GM19455 (cell line): ENCODE measurements at regions not wholly inside any gene's neighbourhood (a gene's known extent, or its start where the extent isn't known, plus 50 kb on each side); places are given as distances from the start of the nearest gene placed in this dataset.
"Not testable (repeated sequence)": the region's sequence is repeated elsewhere in the genome, so short reads cannot be mapped to it uniquely, and the experiment has no call there.

Experiments used
- ATAC-seq: cut with Tn5 transposase; IDR thresholded peaks from one replicate; pipeline ENCODE4 v1.9.1; 2021; ENCODE audit not compliant: unreplicated experiment

DNA sequence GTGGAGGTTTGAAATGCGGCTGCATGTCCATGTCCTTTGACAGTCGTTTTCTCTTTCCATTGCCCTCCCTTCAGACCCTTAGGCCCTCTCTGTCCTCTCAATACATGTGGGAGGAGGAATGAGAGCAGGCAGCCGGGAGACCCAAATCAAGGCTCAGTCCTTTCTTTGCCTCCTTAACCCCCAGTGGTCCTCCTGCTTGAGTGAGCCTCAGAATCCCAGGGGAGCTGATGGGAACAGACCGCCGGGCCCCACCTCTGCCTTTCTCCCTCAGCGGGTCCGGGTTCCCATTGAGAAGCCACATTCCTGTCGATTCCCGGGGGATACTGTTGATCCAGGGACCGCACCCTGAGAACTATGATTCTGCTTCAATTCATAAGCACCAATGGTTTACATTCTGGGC is 77.9 kb upstream of the RFLNA start:
- no peak for ATAC-seq

DNA sequence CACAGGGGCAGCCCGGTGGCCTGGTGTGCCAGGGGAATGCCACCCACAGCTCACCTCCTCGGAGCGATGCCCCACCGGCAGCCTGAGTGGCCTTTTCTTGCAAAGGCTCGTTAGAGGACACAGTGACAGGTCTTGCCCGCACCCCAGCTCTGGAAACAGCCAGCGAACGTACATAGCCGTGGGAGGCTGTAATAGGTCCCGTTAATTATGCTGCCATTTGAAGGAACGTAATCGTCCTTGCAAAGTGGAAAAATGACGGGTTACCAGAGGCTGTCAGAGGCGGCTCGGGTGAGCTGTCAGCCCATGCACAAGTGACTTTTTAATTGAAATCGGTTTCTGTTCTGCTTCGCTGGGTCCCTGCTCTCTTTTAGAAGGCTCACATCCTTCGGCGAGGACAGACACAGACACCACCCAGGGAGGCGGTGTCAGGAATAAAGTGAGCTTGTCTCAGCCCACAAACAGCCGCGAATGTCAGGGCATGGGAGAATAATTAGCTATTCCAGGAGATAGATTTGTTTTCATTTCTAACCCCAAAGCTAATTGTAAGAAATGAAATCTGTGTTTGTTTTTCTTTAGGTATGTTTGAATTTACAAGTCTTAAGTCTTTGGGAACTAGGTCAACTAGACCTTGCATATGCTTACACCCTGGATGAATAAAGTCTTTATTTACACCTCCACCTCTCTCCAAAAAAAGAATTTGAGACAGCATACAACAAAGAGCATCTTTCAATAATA is 77.2 kb upstream of the RFLNA start:
- ATAC-seq, result no peak

DNA sequence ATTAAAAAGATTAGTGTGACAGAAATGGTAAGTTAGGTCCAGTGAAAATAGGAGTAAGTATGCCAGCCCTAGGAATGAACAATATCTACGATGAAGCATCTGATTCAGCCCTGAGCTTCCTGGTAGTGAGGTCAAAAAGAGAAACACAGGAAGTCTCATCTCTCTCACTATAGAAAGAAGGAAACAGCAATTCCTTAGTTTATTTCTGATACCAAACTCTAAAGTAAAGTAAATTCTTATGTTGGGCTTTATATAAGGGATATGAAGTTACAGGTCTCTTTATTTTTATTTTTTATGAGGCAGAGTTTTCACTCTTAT is 76.7 kb upstream of the RFLNA start:
- no peak for ATAC-seq

DNA sequence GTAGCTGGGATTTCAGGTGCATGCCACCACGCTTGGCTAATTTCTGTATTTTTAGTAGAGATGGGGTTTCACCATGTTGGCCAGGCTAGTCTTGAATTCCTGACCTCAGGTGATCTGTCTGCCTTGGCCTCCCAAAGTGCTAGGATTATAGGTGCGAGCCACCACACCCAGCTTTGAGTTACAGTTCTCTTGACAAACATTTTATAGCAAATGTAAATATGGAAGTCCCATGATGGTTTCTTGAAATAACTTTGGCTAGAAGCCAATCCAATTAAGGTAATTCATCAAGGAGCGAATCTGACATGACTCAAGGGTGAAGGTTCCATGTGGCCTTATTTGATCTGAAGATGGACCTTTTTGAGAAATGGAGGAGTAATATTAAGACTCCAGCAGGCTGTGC is 76.2 kb upstream of the RFLNA start:
- not testable (repeated sequence) for ATAC-seq

DNA sequence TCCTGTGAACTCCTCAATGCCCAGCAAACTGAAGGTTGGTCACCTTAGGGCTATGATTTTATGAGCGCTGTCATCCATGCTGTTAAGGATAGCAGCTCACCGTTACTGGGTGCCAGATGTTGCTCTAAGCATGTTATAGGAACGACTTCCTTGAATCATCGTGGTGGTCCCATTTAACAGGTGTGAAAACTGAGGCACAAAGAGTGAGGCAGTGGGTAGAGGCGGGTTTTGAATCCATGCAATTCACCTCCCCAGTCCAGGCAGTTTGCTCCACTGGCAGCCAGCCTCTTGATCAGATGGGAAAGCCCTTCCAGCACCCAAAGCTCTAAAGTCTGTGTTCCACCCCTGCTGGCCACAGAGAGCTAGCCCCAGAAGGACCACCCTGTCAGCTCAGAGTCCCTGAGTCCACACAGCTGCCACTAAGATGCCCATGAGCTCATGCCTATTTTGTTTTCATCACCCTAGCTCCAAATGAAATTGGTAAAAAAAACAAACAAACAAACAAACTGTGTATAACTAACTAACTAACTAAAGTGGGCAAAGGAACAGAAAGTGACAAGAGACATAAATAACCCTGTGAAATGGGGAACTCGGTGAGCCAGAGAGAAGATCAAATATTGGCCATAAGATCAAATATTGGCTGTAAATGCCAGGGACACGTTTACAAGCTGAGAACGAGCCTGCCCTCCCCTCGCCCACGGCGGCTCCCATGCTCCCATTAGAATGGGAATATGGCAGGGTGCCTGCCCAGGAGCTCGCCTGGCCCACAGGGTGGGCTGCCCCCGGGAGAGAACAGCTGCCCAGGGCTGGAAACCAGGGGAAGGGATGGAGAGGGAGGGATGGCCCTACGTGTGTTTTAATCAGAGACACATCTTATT is 72.3 kb upstream of the RFLNA start:
- ATAC-seq, result no peak

DNA sequence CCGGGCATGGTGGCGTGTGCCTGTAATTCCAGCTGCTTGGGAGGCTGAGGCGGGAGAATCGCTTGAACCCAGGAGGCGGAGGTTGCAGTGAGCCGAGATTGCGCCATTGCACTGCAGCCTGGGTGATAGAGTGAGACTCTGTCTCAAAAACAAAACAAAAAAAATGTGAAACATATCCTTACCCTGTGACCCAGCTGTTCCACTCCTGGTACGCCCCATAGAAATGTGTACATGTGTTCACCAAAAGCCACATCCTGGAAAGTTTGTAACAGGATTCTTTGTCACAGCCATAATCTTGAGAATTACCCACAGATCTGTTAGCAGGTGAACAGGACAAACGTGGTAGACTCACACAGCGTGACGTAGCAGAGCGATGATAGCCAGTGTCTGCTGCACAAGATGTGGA is 71.2 kb upstream of the RFLNA start:
- not testable (repeated sequence) for ATAC-seq

DNA sequence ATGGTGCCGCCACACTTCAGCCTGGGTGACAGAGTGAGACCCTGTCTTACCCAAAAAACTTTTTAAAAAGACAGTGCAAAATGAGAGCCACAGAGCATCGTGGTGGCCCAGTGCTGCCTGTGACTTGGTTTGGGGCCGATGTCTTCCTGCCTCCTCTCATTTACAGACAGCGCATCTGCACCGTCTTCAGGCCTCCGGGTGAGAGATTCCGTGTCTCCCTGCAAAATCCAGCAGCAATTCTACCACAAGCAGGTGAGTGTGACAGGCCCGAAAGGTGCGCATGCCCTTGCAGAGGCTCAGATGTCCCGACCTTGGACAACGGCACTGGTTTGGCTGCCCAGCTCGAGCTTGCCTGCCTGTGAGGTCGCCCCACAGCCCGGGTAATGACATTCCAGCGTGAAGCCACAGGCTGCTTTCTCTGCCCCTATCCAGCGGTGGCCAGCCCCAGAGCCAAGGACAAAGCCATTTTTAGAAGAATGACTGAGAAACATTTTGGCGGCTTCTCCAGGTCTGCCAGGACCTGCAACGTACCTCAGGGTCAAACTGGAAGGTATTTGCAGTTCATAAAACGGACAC is 70.3 kb upstream of the RFLNA start:
- ATAC-seq, result no peak

DNA sequence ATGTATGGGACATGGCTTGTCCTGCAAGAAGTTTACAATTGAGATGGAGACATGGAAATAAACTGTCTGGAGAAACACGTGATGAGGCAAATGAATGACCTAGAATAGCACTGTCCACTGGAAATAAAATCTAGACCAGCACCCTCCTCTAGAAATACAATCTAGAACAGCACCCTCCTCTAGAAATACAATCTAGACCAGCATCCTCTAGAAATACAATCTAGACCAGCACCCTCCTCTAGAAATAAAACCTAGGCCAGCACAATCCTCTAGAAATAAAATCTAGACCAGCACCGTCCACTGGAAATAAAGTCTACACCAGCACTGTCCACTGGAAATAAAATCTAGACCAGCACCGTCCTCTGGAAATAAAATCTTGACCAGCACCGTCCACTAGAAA is 69.2 kb upstream of the RFLNA start:
- ATAC-seq, result no peak

DNA sequence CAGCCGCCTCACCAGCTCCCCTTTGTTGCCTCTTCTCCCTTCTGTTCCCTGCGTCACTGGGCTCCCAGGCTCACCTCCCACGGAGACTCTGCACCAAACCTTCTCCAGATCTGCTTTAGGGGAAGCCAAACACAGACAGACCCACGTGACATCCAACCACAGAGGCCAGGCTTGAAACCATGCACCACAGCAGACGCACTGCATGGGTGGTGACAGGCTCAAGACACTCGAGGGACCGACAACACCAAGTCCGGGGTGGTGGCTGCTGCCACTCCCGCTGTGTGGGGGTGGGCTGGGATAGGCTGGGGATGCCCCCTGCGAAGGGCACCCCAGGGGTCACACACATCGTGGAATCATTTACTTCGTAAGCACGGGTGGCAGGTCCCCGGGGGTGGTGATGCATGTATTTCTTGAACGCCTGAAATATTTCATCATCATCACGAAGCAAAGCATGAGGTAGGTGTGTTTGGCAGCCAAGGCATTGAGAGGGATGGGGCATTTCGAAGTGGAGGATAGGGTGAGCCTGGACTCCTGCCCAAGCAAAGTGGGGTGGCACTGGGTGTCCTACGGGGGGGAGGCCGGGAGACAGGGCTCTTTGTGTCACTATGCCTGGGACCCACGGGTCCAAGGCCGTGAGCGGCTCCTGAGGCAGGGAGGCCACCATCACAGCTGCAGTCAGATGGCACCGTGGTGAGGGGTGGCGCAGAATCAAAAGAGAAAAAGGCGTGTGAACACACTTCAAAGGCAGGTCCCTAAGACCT is 66.8 kb upstream of the RFLNA start:
- ATAC-seq, result no peak

DNA sequence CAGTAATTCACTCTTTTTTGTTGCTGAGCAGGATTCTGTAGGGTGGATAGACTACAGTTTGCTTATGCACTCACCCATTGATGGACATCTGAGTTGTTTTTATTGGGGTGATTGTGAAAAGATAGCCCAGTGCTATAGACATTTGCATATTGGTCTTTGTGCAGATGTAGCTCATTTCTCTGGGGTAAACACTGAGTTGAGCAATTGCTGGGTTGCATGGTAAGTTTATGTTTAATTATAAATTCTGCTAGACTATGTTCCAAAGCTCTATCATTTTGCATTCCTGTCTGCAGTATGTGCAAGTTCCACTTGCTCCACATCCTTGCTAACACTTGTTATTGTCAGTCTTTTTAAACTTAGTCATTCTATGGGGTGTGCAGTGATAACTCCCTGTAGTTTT is 65.4 kb upstream of the RFLNA start:
- no peak for ATAC-seq

DNA sequence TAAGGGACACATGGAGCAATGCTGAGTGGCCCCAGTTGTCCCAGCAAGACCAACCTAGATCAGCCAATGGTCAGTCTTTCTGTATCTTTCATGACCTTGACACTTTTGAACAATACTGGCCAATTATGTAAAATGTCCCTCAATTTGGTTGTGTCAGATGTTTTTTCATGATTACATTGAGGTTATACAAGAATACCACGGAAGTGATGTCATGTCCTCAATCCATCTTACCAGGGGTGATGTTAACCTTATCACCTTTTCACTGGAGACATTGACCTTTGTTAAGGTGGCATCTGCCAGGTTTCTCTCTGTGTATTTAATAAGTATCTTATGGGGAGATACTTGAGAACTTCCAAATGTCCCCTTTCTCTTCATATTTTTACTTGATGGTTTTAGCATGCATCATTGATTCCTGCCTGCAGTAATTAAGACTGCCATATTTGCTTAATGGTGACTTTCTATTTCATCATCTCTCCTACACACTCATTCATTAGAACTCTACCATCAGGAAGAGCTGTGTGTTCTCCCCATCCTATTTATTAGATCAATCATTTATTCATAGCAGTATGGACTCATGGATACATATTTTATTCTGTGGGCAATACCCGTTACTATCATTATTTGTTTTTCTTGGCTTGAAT is 64.7 kb upstream of the RFLNA start:
- no peak for ATAC-seq

DNA sequence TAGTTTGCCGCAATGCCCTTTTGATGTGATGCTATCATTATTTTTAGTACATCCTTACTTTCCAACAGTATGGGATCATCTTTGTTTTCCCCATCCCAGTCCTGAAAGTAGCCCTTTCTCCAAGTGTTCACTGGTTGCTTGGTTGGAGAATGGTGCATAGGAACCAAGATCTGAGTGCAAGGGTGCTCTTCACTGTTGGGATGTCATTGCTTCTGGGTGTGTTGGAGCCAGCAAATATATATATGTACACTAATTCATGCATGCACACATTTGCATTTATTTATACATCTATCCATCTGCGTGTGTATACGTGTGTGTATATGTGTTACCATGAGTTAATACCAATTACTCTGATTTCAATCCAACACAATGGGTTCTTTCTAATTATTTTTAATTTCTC is 64.1 kb upstream of the RFLNA start:
- ATAC-seq, result no peak

DNA sequence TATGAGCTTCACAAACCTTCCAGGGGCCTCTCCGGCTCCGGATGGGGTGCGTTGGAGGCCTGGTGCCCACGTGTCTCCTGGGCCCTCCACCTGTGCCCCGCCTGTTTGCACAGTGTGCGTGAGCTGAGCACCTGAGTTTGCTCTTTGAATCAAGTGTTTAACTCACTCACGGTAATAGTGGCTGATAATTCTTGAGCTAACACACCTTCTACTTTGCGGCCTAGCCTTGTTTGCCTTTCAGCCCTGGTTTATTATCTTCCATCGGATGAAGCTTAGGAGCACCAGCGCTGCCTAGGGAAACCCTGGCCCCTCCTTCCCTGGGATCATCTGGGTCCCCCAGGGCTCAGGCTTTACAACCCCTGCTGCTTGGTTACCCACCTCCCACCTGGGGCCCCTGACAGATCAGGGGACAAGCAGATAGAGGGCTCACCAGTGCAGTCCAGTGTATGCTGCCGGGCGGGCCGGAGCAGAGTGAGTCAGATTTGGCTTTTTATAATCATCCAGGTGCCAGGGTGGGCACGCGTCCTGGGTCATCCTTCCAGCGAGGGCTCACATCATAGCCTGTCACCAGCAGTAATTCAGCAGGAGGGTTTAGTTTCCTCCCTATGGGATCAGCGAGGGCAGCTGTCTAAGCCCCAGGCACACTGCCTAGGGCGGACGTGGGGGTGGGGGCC is 62.8 kb upstream of the RFLNA start:
- no peak for ATAC-seq

DNA sequence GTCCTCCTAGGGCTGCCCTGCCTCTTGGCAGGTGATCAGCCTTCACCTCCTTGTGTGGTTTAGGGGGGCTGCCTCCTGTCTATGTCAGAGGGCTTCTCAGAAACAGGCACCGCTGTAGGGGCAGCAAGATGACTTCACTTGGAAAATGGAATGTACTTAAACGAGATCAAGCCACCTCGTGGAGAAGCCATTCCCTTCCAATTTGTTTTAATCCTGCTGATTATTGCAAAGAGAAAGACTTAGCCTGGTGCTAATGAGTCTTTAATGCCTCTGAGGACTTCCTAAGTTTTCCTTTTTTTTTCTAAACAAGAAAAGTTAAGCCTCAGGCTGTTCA is 62.3 kb upstream of the RFLNA start:
- no peak for ATAC-seq

DNA sequence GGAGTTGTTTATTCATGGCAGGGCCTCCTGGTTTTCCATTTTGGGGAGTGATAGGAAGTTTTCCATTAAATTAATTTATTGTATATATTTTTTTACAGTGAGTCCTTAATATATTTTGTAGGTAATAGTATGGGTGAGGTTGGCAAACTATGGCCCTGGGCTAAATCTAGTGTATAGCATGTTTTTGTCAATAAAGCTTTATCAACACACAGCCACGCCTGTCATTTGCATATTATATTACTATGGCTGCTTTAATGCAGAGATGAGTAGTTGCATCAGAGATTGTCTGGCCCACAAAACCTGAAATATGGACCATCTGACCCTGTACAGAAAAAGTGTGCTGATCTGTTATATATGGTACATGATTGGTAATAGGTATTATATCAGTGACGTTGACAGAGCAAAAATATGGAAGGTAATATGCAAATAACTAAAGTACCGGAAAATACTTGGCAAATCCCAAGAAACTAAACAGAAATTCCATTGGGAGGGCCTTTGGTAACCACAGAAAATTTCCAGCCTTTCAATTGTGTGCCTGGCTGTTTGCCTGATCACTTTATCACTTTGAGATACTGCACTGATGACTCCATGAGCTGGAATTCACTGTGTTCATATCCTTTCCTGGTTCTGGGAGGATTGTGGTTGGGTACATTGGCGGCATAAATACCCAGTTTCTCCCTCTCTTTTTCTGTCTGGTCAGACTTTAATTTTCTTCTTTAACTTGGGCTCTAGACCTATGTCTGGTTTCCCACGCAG is 61.7 kb upstream of the RFLNA start:
- ATAC-seq, result no peak

DNA sequence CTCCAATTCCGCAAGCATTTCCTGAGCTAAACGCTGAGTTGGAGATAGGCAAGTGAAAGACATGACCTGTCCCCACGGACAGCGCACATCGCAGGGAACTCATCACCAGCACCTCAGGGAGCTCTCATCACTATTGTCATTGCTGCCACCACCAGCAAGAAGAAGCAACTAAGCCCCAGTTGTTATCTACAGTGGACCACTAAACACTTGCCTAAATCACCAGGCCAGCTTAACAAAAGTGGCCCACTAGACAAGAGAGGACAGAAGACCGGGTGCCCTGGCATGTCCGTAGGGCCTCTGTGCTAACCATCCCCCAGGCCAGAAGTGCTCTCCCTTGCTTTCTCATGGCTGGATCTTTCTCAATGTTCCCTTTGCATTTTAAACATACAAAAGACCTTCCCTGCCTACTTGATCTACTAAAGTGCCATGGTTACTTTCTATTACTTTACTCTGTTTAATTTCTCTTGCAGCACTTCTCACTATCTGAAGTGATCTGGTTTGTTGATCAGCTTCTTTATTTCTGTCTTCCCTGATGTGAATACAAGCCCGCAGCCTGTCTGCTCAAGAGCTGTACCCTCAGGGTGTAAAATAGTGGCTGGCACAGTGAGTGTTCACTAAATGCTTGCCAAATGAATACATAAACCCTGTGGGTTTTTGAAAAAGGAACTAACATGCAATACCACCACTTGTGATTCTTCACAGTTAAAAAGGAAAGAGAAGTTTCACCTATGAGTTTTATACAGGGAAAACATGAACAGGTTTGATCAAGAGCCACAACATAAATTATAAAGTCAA is 60.9 kb upstream of the RFLNA start:
- no peak for ATAC-seq

DNA sequence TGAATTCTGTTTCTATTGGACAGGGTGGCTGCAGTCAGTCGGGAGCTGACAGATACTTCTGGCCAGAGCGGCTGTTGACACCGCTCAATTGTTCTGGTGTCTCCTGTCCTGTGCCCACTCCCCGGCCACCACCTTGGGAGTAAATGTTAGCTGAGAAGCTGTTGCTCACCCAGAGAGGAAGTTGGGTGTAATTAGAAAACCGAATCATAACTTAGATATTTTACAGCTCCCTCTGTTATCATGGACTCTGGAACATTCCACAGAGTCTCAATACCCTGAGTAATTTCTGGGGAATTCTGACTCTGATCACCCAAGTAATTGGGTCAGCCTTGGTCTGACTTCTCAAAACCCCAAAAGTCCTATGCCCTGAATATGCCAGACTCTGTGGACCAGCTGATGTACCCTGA is 58.3 kb upstream of the RFLNA start:
- no peak for ATAC-seq

DNA sequence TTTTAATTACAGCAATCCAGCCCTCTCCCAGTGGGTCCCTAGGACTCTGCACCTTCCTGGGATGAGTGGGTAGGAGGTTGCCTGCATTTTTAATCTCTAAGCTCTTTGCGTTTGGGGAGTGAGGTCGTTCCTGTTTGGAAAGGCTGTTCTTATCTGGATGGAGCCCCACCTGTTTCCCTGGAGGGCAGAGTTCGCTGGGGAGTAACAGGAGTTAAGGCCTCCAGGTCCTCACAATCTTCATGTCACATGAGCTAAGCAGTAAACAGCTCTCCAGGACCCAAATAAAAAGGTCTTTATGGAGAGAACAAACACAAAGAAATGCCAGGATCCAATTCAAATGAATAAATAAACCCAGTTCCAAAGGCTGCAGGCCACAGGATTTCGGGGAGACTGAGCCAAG is 56.0 kb upstream of the RFLNA start:
- no peak for ATAC-seq

DNA sequence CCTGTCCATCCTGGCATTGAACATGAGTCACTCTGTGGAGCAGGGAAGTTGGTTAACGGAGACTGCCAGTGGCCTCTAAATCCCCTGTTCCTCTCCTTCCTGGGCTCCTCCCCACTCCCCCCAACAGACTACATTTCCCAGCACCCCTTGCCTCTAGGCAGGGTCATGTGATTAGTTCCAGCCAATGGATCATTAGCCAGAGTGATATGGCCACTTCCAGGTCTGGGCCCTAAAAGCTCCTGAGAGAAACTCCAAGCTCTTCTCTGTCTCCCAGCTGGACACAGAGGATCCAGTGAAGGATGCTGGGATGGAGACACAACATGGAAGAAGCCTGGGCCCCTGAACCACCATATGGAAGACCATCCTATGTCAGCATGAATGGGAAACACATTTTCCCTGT is 54.4 kb upstream of the RFLNA start:
- no peak for ATAC-seq
